ENCODE measurements at regions not wholly inside any gene's neighbourhood (a gene's known extent, or its start where the extent isn't known, plus 50 kb on each side); places are given as distances from the start of the nearest gene placed in this dataset.

DNA sequence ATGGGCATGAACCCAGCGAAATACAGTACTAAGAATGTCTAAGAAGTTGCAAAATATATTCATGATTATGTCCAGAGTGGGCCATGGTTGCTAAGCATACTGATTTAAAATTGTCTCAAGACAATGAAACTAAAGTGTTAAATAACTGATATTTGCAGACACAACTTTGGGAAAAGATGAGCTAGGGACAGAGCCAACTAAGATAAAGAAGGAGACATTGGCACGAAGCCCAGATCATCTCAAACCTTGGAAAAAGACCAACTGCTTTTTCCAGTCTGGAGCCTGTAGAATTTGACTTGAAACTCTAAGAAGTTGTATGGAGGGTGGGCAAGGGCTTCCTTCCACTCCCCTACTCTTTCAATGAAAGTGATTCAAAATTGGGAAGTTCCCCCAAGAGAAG, 108.5 kb upstream of the GLRA2 start:
- Histone ChIP-seq H3K27ac (replicated peaks in 1 of 4) (no peak overlapping the region), H3K36me3 (no peaks in the 10 kb centered on the region), H3K27me3 (no peaks in the 10 kb centered on the region), H3K4me1 (no peaks in the 10 kb centered on the region), H3K9me3 (no peaks in the 10 kb centered on the region), H3K4me3 (no peak overlapping the region)
- no peak for DNase-seq (ENCODE audit: extremely low spot score)
- intact Hi-C loops (cut with DNase I), result no loop called here
- TF ChIP-seq POLR2AphosphoS5 (IDR thresholded peaks at IDR 0.05), result no peak
- TF ChIP-seq, protein P1, sequence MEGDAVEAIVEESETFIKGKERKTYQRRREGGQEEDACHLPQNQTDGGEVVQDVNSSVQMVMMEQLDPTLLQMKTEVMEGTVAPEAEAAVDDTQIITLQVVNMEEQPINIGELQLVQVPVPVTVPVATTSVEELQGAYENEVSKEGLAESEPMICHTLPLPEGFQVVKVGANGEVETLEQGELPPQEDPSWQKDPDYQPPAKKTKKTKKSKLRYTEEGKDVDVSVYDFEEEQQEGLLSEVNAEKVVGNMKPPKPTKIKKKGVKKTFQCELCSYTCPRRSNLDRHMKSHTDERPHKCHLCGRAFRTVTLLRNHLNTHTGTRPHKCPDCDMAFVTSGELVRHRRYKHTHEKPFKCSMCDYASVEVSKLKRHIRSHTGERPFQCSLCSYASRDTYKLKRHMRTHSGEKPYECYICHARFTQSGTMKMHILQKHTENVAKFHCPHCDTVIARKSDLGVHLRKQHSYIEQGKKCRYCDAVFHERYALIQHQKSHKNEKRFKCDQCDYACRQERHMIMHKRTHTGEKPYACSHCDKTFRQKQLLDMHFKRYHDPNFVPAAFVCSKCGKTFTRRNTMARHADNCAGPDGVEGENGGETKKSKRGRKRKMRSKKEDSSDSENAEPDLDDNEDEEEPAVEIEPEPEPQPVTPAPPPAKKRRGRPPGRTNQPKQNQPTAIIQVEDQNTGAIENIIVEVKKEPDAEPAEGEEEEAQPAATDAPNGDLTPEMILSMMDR (IDR thresholded peaks at IDR 0.05), result no peak
- no peak for TF ChIP-seq POLR2A (IDR thresholded peaks at IDR 0.05; ENCODE audit: low read depth)
- WGBS, result 37% methylated on average over 2 of the region's 2 CpGs

- no peak for TF ChIP-seq EP300 (IDR thresholded peaks at IDR 0.05)
- Histone ChIP-seq H3K36me3 (no peaks in the 10 kb centered on the region), H3K27ac (replicated peaks in 1 of 4) (no peak overlapping the region), H3K9me3 (no peaks in the 10 kb centered on the region), H3K27me3 (no peaks in the 10 kb centered on the region), H3K4me3 (no peak overlapping the region), H3K4me1 (no peaks in the 10 kb centered on the region)
- intact Hi-C loops (cut with DNase I), result no loop called here
- no peak for DNase-seq (ENCODE audit: extremely low spot score)
- WGBS, result 55% methylated on average over 1 of the region's 1 CpG
These were observed 116.7 kb upstream of the GLRA2 start for GRCh38 chrX:14412686-14413085.

- intact Hi-C loops (cut with DNase I), result no loop called here
- Histone ChIP-seq H3K27ac (replicated peaks in 1 of 4) (no peak overlapping the region), H3K27me3 (no peaks in the 10 kb centered on the region), H3K36me3 (no peaks in the 10 kb centered on the region), H3K4me3 (no peak overlapping the region), H3K4me1 (no peaks in the 10 kb centered on the region), H3K9me3 (no peaks in the 10 kb centered on the region)
- TF ChIP-seq, protein P1 (IDR thresholded peaks at IDR 0.05), result no peak
- TF ChIP-seq POLR2AphosphoS5 (IDR thresholded peaks at IDR 0.05) (no peak), POLR2A (IDR thresholded peaks at IDR 0.05; ENCODE audit: low read depth) (no peak), EP300 (IDR thresholded peaks at IDR 0.05) (no peak)
- WGBS, result 43% methylated on average over 1 of the region's 1 CpG
- no peak for DNase-seq (ENCODE audit: extremely low spot score)
These were observed 118.0 kb upstream of the GLRA2 start for GRCh38 chrX:14411326-14411725.

DNA sequence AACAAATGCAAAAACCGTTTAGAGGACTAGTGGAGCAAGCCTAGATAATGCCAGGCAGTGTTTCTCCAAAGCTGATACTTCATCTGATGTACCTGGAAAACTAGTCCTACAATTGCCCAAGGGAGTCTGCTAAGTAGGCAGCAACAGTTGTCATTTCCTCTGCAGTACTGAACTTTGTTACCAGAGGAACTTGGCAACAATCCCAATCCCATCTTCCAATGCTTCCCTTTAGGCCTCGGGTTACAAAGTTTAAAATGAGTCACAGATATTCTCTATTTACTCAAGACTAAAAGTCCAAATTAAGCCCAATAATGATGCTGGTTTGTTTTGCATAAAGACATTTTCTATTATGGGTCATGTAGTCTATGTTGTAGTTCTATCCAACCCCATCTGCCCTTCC, 120.0 kb upstream of the GLRA2 start:
- Histone ChIP-seq H3K27me3 (no peaks in the 10 kb centered on the region), H3K4me3 (no peak overlapping the region), H3K4me1 (no peaks in the 10 kb centered on the region), H3K36me3 (no peaks in the 10 kb centered on the region), H3K9me3 (no peaks in the 10 kb centered on the region), H3K27ac (replicated peaks in 1 of 4) (no peak overlapping the region)
- intact Hi-C loops (cut with DNase I), result no loop called here
- TF ChIP-seq POLR2A (IDR thresholded peaks at IDR 0.05; ENCODE audit: low read depth) (no peak), POLR2AphosphoS5 (IDR thresholded peaks at IDR 0.05) (no peak), EP300 (IDR thresholded peaks at IDR 0.05) (no peak)
- TF ChIP-seq, protein P1 (IDR thresholded peaks at IDR 0.05), result no peak
- WGBS, result 62% methylated on average over 2 of the region's 2 CpGs
- DNase-seq (ENCODE audit: extremely low spot score), result no peak

DNA sequence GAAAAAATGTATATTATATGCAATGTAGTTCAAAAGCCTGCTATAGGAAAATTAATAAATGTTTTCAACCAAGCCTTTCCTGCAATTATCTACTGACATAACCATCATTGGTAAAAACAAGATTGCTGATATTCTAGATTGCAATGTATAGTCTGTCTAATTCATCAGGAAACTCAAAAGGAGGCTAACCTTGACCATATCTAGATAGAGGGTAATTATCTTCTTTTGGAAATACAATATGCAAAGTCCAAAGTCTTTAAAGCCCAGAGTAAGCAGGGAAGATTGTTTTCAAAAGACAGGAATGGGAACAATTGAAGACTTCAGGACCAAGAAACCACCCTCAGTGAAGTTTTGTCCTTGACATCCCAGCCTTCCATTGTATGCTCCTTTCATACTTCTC, 123.1 kb upstream of the GLRA2 start:
- no peaks in the 10 kb centered on the region for H3K36me3 ChIP-seq
- no peaks in the 10 kb centered on the region for H3K27me3 ChIP-seq
- H3K9me3 ChIP-seq, result no peaks in the 10 kb centered on the region
- TF ChIP-seq EP300 (IDR thresholded peaks at IDR 0.05), result no peak
- TF ChIP-seq POLR2A (IDR thresholded peaks at IDR 0.05; ENCODE audit: low read depth), result no peak
- TF ChIP-seq, protein P1 (IDR thresholded peaks at IDR 0.05), result no peak
- TF ChIP-seq POLR2AphosphoS5 (IDR thresholded peaks at IDR 0.05), result no peak
- no peaks in the 10 kb centered on the region for H3K4me1 ChIP-seq
- no peak overlapping the region for H3K4me3 ChIP-seq
- intact Hi-C loops (cut with DNase I), result no loop called here
- no peak overlapping the region for H3K27ac ChIP-seq (replicated peaks in 1 of 4)
- DNase-seq (ENCODE audit: extremely low spot score), result no peak

All from esophagus muscularis mucosa (tissue), 4 donors.